HG03060 (cell line): ENCODE measurements at regions not wholly inside any gene's neighbourhood (a gene's known extent, or its start where the extent isn't known, plus 50 kb on each side); places are given as distances from the start of the nearest gene placed in this dataset.
A peak's percentile ranks its signal among the peaks of the same experiment; 100 is the strongest.
"Not testable (repeated sequence)": the region's sequence is repeated elsewhere in the genome, so short reads cannot be mapped to it uniquely, and the experiment has no call there.

ENCODE experiments used
- ATAC-seq: cut with Tn5 transposase; IDR thresholded peaks from one replicate; pipeline ENCODE4 v1.9.1; 2021; ENCODE audit warnings: low read depth, moderate number of reproducible peaks; ENCODE audit not compliant: unreplicated experiment

- no peak for ATAC-seq
These were observed 696.7 kb upstream of the TBX3 start for GRCh38 chr12:115380546-115381120.

- ATAC-seq, result no peak
These were observed 694.3 kb upstream of the TBX3 start for GRCh38 chr12:115378291-115378690.

- ATAC-seq, result no peak
These were observed 693.8 kb upstream of the TBX3 start for GRCh38 chr12:115377779-115378178.

- no peak for ATAC-seq
These were observed 693.3 kb upstream of the TBX3 start for GRCh38 chr12:115377230-115377629.

GRCh38 chr12:115375186-115375991 is 691.4 kb upstream of the TBX3 start:
- peak; percentile 98 for ATAC-seq

GRCh38 chr12:115374480-115375185 is 690.7 kb upstream of the TBX3 start:
- no peak for ATAC-seq

GRCh38 chr12:115371711-115372110 is 687.7 kb upstream of the TBX3 start:
- no peak for ATAC-seq

GRCh38 chr12:115370650-115371049 is 686.7 kb upstream of the TBX3 start:
- ATAC-seq, result no peak

GRCh38 chr12:115370207-115370606 is 686.2 kb upstream of the TBX3 start:
- ATAC-seq, result no peak

GRCh38 chr12:115366277-115366676 is 682.3 kb upstream of the TBX3 start:
- ATAC-seq, result not testable (repeated sequence)

GRCh38 chr12:115365765-115366164 is 681.8 kb upstream of the TBX3 start:
- ATAC-seq, result not testable (repeated sequence)

- ATAC-seq, result no peak
These were observed 680.9 kb upstream of the TBX3 start for GRCh38 chr12:115364921-115365320.

GRCh38 chr12:115362339-115362976 is 678.5 kb upstream of the TBX3 start:
- ATAC-seq, result no peak

GRCh38 chr12:115357681-115358080 is 673.7 kb upstream of the TBX3 start:
- no peak for ATAC-seq

- no peak for ATAC-seq
These were observed 671.3 kb upstream of the TBX3 start for GRCh38 chr12:115355301-115355700.

- no peak for ATAC-seq
These were observed 670.3 kb upstream of the TBX3 start for GRCh38 chr12:115354007-115354890.

GRCh38 chr12:115353467-115353866 is 669.5 kb upstream of the TBX3 start:
- ATAC-seq, result no peak

GRCh38 chr12:115351514-115352077 is 667.6 kb upstream of the TBX3 start:
- ATAC-seq, result no peak

GRCh38 chr12:115349711-115350110 is 665.7 kb upstream of the TBX3 start:
- no peak for ATAC-seq

- ATAC-seq, result no peak
These were observed 664.3 kb upstream of the TBX3 start for GRCh38 chr12:115348301-115348700.
